DOHH2 (cell line): ENCODE measurements at regions not wholly inside any gene's neighbourhood (a gene's known extent, or its start where the extent isn't known, plus 50 kb on each side); places are given as distances from the start of the nearest gene placed in this dataset.

Source experiments
- H3F3A ChIP-seq: fragments of 200-600 bp; sonication (generic), shearing (Covaris generic); 2 replicates; pipeline ENCODE4 v1.6.0; 2016; ENCODE audit warnings: antibody characterized with exemption, mild to moderate bottlenecking; ENCODE audit not compliant: control insufficient read depth, insufficient read depth
- H3K27ac ChIP-seq: fragments of 200-600 bp; sonication (generic); 2 replicates; pipeline ENCODE4 v1.5.1; 2014; ENCODE audit warnings: low read depth, mild to moderate bottlenecking, low read length, moderate library complexity
- H3K27me3 ChIP-seq: fragments of 200-600 bp; sonication (generic); 2 replicates; pipeline ENCODE4 v1.6.1; 2014; ENCODE audit warnings: mild to moderate bottlenecking, low read length, mixed read lengths; ENCODE audit not compliant: control insufficient read depth
- H3K36me3 ChIP-seq: fragments of 200-600 bp; sonication (generic); 2 replicates; pipeline ENCODE4 v1.6.1; 2014; ENCODE audit warnings: mild to moderate bottlenecking, low read length, moderate library complexity, mixed read lengths; ENCODE audit not compliant: control insufficient read depth
- H3K4me1 ChIP-seq: fragments of 200-600 bp; sonication (generic); 2 replicates; pipeline ENCODE4 v1.6.1; 2014; ENCODE audit warnings: mild to moderate bottlenecking, low read length, mixed read lengths; ENCODE audit not compliant: control insufficient read depth
- H3K4me2 ChIP-seq: fragments of 200-600 bp; sonication (generic); 2 replicates; pipeline ENCODE4 v1.6.0; 2014; ENCODE audit warnings: mild to moderate bottlenecking, low read length, moderate library complexity
- H3K4me3 ChIP-seq: fragments of 200-600 bp; sonication (generic); 2 replicates; pipeline ENCODE4 v1.5.1; 2014; ENCODE audit warnings: mild to moderate bottlenecking, low read length, mixed read lengths
- H3K79me2 ChIP-seq: fragments of 200-600 bp; sonication (generic); 2 replicates; pipeline ENCODE4 v1.6.1; 2014; ENCODE audit warnings: mild to moderate bottlenecking, low read length, mixed read lengths; ENCODE audit not compliant: control insufficient read depth
- H3K9me2 ChIP-seq: fragments of 200-600 bp; sonication (generic); replicated peaks from 2 replicates; pipeline ENCODE4 v1.6.1; 2014; ENCODE audit warnings: mild to moderate bottlenecking, low read length, mixed read lengths; ENCODE audit not compliant: control insufficient read depth
- H3K9me3 ChIP-seq: fragments of 200-600 bp; sonication (generic); 2 replicates; pipeline ENCODE4 v1.6.1; 2014; ENCODE audit warnings: antibody characterized with exemption, low read length, mixed read lengths; ENCODE audit not compliant: control insufficient read depth, insufficient read depth
- H4K20me1 ChIP-seq: fragments of 200-600 bp; sonication (generic); 2 replicates; pipeline ENCODE4 v1.6.0; 2014; ENCODE audit warnings: low read depth, mild to moderate bottlenecking, antibody characterized with exemption, low read length, moderate library complexity; ENCODE audit not compliant: control insufficient read depth, insufficient read depth
- CTCF ChIP-seq: fragments of 200-600 bp; sonication (generic); IDR thresholded peaks from one replicate; pipeline ENCODE4 v1.5.1; 2014; ENCODE audit warnings: antibody characterized with exemption, mild to moderate bottlenecking, low read depth, low read length; ENCODE audit not compliant: poor library complexity, severe bottlenecking
- EZH2phosphoT487 ChIP-seq: fragments of 200-600 bp; sonication (generic); IDR thresholded peaks from 2 replicates; pipeline ENCODE4 v1.6.1; 2017; ENCODE audit warnings: borderline replicate concordance, mild to moderate bottlenecking, antibody characterized with exemption, low read length, moderate library complexity, mixed read lengths

GRCh38 chr2:66270247-66270646 is 164.7 kb upstream of the MEIS1 start:
- Histone ChIP-seq H3K9me2 (no peaks in the 10 kb centered on the region), H3K27me3 (no peaks in the 10 kb centered on the region), H4K20me1 (no peaks in the 10 kb centered on the region), H3K4me3 (no peak overlapping the region), H3K9me3 (no peaks in the 10 kb centered on the region), H3K4me1 (no peaks in the 10 kb centered on the region), H3K4me2 (no peak overlapping the region), H3K27ac (no peak overlapping the region), H3K79me2 (no peaks in the 10 kb centered on the region), H3F3A (no peaks in the 10 kb centered on the region), H3K36me3 (no peaks in the 10 kb centered on the region)
- TF ChIP-seq EZH2phosphoT487 (no peak), CTCF (no peak)

GRCh38 chr2:66269166-66269565 is 165.8 kb upstream of the MEIS1 start:
- Histone ChIP-seq H4K20me1 (no peaks in the 10 kb centered on the region), H3K4me1 (no peaks in the 10 kb centered on the region), H3K4me3 (no peak overlapping the region), H3K9me3 (no peaks in the 10 kb centered on the region), H3K4me2 (no peak overlapping the region), H3K27ac (no peak overlapping the region), H3F3A (no peaks in the 10 kb centered on the region), H3K36me3 (no peaks in the 10 kb centered on the region), H3K79me2 (no peaks in the 10 kb centered on the region), H3K9me2 (no peaks in the 10 kb centered on the region), H3K27me3 (no peaks in the 10 kb centered on the region)
- TF ChIP-seq EZH2phosphoT487: no peak
- no peak for TF ChIP-seq CTCF

GRCh38 chr2:66268756-66269155 is 166.2 kb upstream of the MEIS1 start:
- H3K4me2 ChIP-seq: no peak overlapping the region
- no peaks in the 10 kb centered on the region for H3K27me3 ChIP-seq
- H3K27ac ChIP-seq: no peak overlapping the region
- no peaks in the 10 kb centered on the region for H3F3A ChIP-seq
- TF ChIP-seq EZH2phosphoT487 (no peak), CTCF (no peak)
- H3K9me2 ChIP-seq: no peaks in the 10 kb centered on the region
- no peak overlapping the region for H3K4me3 ChIP-seq
- no peaks in the 10 kb centered on the region for H3K36me3 ChIP-seq
- H4K20me1 ChIP-seq: no peaks in the 10 kb centered on the region
- H3K4me1 ChIP-seq: no peaks in the 10 kb centered on the region
- no peaks in the 10 kb centered on the region for H3K79me2 ChIP-seq
- H3K9me3 ChIP-seq: no peaks in the 10 kb centered on the region

GRCh38 chr2:66264354-66264753 is 170.6 kb upstream of the MEIS1 start:
- H3K36me3 ChIP-seq: no peaks in the 10 kb centered on the region
- no peaks in the 10 kb centered on the region for H3F3A ChIP-seq
- TF ChIP-seq CTCF (no peak), EZH2phosphoT487 (no peak)
- H3K9me2 ChIP-seq: no peaks in the 10 kb centered on the region
- H3K4me3 ChIP-seq: no peak overlapping the region
- no peaks in the 10 kb centered on the region; the same call in 1 of the 2 replicates for H3K9me3 ChIP-seq
- H3K27me3 ChIP-seq: no peaks in the 10 kb centered on the region
- no peak overlapping the region for H3K4me2 ChIP-seq
- no peaks in the 10 kb centered on the region for H3K4me1 ChIP-seq
- no peak overlapping the region for H3K27ac ChIP-seq
- H4K20me1 ChIP-seq: no peaks in the 10 kb centered on the region
- no peaks in the 10 kb centered on the region for H3K79me2 ChIP-seq
